ENCODE measurements at regions not wholly inside any gene's neighbourhood (a gene's known extent, or its start where the extent isn't known, plus 50 kb on each side); places are given as distances from the start of the nearest gene placed in this dataset.

DNA sequence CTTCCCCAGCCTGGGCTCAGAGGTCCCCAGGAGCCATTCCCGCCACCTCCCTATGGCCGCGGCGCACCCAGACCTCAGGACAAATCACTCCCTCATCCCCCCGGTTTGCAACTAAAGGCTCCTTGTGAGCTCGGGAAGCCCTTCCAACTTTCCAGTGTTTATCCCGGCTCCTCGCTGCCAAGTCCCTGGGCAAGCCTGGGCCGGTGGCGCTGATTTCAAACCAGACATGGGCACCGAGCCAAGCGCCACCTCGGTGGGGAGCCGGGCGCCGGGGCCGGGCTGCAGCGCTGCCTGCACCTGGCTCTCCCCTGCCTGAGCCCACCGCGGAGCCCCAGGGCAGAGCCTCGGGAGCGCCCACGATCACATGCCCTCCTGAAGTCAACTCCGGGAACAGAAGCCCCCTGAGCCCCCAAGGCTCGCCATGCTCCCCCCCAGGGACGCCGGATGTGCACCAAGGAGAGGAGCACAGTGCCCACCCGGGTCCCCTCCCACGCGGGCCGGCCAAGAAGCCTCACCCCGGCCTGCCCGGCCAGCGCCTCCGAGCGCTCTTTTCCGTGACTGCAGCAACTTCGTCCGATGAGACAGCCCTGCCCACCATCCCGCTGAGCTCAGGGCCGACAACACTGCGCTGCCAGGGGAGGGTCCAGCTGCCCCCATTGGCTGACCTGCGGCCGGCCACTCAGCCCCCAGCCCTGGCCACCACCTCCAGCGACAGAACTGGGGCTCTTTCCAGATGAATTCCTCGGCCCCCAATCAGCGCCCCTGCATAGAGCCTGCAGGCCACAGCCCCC is 50.0 kb downstream of the NCOR2 start:
- no peak for DNase-seq

DNA sequence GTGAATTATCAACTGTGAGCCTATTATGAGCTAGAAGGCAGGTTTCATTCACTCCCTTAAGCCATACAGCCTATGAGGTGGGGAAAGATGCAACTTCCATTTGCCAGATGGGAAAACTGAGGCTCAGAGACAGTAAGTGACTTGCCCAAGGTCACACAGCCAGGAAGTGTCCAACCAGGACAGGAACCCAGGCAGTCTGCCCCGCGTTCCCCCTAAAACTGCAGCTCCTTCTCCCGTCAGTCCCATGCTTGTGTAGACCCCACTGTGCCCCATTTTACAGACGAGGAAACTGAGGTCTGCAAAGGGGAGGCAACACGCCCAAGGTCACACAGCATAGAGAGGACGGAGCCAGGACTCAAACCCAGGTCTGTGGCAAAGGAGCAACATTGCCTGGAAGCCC is 50.6 kb downstream of the NCOR2 start:
- DNase-seq: no peak

DNA sequence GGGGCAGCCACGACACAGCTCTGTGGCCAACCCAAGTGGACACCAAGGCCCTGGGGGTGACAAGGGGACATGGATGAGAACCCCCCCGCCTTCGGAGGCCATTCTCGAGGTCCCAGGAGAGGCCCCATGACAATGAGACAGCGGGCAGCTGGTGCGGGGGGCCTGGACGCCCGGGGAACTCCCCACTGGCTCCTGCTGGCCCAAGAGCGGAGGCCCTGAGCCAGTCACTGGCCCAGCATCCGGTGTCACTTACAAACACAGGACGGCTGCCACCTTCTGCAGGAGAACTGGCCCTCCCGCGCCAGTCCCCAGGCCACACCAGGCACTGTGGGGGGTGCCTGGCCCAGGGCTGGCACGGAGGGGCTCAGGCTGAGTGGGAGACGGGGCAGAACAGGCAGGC is 51.4 kb downstream of the NCOR2 start:
- no peak for DNase-seq

DNA sequence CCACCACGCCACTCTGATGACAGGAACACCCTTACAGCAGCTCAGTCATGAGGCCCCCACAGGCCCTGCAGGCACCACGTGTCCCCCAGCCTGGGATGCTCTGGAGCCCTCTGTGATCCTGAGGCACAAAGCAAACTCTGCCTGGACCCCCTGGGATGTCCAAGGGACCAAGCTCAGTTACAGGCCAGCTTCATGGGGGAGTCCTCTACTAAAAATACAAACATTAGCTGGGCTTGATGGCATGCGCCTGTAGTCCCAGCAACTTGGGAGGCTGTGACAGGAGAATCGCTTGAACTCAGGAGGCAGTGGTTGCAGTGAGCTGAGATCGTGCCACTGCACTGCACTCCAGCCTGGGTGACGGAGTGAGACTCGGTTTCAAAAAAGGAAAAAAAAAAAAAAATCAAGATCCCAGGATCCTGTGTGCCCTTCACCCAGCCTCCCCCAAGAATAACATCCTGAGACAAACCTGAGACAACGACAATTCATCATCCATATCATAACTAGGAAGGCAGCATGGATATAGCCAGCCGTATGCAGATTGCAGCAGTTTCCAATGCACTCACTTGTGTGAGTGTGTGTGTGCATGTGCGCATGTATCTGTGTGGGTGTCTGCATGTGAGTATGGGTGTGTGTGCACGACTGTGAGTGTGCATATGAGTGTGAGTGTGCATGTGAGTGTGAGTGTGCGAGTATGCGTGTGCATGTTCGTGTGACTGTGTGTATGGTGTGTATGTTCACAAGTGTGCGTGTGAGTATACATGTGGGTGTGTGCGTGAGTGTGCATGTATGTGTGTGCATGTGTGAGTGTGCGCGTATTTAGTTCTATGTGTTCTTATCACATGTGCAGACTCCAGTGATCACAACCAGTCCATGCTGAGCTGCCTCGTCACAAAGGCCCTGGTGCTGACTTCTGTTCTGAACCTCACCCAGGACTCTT is 52.1 kb downstream of the NCOR2 start:
- DNase-seq: no peak

DNA sequence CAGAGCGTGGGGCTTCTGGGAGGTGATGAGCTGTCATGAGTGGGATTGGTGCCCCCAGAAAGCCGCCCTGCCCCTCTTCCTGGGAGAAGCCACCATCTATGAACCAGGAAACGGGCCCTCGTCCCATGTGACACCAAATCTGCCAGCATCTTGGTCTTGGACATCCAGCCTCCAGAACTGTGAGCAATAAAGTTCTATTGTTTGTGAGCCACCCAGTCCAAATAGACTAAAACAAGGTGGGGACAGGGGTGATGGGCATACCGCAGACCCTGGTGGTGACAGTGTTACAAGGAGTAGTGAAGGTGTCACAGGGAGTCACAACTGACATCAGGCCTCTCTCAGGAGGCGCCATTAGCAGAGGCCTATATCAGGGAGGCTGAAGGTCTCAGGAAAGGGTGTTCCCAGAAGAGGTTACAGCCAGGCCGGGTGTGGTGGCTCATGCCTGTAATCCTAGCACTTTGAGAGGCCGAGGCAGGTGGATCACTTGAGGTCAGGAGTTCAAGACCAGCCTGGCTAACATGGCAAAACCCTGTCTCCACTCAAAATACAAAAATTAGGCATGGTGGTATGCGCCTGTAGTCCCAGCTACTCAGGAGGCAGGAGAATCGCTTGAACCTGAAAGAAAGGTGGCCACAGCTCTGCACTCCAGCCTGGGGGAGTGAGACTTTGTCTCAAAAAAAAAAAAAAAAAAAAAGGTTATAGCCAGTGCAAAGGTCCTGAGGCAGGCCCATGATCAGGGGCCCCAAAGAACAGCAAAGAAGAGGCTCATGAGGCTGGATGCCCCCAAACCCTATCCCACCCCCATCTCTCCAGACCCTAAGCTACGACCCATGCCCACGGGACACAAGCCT is 53.0 kb downstream of the NCOR2 start:
- DNase-seq: no peak

DNA sequence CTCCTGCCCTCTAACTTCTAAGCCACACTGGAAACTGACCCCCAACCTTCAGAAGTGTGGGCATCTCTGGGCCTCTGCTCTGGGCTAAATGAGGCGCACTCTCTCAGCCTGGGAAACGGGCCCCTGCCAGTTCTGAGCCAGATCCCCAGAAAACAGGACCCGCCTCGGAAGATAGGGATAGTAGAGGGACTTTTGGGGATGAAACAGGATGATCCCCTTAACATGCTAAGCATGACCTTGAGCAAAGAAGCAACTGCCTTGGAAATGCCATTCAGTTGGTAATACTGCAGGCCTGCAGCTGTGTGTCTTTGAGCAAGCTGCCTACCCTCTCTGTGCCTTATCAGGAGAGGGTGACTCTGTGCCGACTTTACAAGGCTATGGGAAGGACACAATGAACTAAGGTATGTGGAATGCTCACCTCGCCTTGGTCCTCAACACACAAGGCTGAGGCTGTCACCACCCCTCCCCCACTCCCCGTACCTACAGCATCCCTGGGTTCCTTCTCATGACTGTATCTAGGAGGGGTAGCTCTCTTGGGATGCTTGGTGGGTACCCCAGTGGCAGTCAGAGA is 54.0 kb downstream of the NCOR2 start:
- no peak for DNase-seq

DNA sequence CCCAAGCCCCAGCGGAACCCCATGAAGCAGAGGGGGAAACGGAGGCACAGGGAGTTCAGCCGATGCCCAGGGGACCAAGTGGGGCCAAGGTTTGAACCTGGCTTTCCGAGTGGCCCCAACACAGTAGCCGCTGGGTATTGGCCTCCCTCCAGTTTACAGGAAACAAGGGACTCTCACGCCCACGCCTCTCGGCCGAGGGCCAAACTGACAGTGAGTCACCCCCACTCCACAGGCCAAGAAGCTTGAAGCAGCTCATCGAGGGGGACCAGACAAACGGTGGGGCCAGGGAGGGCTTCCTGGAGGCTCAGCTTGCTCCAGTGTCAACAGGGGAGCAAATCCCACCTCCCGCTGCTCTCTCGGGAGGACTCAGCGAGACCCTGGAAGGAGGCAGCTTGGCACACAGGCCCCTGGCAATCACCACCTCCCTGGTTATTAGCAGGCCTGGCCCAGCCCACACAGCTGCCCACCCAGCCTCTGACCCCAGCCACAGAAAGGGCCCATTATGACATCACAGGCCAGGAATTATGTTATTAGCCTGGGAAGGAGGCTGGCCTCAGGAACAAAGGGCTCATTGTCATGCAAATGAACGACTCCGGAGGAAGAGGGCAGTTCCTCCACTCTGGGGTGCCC is 54.6 kb downstream of the NCOR2 start:
- DNase-seq: no peak

DNA sequence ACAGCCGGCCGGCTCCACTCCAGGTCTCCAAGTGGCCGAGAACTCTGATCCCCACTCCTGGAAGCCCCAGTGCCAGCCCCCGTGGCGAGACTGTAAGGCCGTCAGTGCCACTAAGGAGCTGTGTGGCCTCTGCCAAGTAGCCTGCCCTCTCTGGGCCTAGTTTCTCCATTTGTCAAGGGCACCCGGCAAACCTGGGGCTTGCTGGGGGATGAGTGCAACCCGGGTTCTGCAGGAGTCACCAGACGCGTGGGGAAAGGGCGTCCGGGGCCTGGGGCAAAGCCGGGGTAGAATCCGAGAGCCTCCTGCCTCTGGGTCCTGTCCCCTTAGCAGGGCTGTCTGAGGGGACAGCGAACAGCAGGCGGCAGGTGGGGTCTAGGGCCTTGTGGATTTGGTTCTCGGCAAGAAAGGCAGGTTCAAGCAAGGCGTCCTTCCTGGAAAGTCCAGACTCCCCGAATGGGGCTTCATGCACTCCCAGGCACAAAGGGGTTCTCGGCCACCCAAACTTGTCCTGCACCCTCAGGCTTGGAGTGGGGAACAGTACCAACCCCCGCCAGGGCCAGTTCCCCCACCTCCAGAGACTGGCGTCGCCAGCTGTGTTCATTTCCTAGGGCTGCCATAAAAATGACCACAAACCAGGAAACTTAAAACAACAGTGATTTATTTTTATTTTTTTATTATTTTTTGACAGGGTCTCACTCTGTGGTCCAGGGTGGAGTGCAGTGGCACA is 56.0 kb downstream of the NCOR2 start:
- no peak for DNase-seq

DNA sequence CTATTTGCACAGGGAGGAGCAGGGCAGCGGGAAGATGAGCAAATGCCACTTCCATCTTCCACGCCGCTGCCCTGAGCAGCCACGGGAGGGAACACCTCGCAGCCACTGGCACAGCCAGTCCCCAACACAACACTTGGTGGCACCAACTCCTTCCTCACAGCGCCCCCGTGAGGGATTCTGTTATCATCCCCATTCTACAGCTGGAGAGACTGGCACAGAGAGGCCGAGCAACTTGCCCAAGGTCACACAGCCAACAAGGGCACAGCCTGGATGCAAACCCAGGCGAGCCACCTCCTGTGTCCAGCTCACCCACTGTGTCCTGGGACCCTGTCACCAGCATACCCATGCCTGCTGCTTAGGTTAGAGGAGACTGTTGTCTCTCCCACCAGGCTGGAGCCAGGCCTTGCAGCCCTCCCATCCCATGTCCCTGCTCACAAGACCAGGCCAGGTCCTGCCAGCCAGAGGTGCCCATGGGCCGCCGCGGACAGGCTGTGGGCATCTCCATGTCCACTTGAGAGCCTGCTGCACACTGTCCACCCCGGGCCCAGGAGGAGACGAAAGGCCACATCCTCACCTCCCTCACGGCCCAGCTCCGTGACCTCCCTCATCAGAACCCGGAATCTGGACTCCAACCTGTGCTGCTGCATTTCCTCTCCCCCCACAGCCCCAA is 57.0 kb downstream of the NCOR2 start:
- DNase-seq: no peak

DNA sequence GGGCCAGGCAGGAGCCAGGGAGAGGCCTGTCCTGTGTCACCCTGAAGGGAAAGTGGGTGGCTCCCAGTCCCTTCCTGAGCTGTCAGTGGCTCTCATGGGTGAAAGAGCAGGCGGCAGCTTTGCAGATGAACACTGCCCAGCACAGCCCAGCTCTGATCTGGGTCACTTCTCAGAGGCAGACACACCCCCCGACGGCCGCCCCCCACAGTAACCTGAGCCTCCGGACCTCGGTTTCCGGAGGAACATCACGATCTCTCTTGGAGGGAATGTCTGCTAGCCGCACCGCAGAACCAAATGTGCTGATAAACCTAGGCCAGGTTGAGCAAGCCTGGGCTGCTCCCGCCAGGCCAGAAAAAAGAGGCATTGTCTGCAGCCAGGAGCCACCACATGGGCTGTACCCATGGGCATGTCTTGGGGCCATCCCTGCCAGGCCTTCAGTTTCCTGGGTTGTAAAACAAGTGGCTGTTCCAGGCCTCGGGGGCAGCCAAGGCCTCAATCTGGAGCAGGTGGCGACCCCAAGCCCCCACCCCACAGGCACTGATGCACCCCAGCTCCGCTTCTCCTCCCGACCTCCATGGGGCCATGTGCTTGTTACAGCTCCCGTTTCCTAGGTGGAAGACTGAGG is 57.6 kb downstream of the NCOR2 start:
- no peak for DNase-seq

DNA sequence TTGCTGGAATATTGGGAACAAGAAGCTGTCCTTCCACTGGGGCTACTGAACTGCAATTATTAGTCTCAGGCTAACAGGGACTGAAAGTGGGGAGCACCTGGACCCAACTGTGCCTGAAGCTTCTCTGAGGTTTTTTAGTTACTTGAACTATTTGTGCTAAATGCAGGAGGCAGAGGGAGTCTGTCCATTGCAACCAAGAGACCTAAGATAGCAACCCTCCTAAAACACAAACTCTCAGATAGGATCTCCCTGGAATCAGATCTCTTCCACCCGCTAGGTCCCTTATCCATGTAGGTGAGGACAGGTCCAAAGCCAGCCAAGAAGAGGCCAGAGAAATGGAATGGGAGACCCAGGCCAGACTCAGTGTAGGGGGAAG is 58.1 kb downstream of the NCOR2 start:
- no peak for DNase-seq

DNA sequence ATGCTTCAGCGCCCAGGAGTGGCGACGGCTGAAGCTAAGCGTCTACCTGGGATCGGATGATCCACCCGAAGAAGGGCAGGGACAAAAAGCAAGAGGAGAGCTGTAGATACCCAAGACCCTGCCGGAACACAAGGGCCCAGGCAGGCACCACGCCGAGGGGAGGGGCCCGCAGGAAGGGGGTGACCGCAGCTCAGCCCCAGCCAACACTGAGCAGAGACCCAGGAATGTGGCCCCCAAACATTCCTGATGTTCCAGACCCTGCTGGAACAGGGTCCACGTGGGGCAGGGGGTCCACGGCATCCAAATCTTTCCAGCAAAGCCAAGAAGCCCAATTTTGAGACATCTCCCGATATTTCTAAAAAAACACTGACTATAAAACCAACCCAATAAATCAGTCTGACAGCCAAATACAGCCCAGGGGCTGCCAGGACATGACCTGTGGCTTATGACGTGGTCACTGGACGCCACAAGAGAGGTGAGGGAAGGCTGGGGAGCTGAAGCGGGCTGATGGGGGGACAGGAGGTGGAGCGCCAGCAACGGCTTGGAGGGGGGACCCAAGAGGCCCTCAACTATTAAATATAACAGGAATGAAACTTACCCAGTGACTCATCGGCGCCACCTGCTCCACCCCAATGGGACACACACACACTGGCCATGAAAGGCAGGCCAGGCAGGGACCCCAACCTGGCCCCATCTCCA is 58.9 kb downstream of the NCOR2 start:
- no peak for DNase-seq

DNA sequence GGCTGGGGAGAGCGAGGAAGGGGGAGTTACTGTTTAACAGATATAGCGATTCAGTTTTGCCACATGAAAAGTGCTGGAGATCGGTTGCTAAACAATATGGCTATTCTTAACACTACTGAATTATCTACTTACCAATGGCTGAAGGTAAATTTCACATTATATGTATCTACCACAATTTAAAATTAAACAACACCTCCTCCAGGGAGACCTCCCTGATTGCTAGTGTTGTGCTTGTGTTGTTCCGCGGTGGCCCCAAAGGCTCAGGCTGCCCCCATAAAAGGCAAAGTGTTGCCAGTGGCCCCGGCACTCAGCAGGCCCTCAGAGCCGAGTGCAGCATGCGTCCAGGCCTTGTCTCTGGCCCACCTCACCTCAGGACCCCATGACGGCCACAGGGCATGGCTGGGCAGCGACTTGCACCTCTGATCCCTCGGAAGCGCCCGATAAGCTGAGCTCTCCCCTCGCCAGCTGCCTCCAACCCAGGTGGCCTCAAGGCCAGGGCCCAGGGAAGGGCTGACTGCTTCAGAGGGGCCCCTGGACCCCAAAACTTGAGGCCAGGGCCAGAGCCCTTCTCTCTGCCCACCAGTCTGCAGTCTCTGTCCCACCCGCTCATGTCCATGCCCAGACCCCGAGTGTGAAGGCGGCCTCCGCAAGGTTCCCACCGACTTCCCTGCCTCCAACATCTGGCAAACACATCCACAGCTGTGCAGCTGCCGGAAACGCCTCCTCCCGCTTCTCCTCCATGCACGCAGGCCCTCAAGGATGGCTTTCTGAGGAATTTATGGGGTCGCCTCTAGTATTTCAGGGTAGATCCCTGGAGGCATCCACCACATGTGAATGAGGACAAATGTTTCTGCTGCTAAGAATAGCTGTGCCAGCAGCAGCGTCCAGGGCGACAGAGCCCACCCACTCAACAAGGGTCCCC is 60.0 kb downstream of the NCOR2 start:
- DNase-seq: no peak

DNA sequence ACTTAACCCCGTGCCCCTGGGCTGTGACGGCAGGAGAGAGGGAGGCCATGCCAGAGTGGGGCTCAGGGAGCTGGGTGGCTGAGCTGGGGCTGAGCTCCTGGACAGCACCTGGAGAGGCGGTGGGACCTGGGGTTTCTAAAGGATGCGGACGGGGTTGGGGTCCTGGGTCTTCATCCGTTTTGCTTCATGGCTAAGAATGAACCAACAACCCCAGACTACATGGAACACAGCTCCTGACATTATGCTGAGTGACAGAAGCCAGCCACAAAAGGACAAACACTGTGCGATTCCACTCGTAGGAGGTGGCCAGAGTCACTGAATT is 60.6 kb downstream of the NCOR2 start:
- DNase-seq: no peak

DNA sequence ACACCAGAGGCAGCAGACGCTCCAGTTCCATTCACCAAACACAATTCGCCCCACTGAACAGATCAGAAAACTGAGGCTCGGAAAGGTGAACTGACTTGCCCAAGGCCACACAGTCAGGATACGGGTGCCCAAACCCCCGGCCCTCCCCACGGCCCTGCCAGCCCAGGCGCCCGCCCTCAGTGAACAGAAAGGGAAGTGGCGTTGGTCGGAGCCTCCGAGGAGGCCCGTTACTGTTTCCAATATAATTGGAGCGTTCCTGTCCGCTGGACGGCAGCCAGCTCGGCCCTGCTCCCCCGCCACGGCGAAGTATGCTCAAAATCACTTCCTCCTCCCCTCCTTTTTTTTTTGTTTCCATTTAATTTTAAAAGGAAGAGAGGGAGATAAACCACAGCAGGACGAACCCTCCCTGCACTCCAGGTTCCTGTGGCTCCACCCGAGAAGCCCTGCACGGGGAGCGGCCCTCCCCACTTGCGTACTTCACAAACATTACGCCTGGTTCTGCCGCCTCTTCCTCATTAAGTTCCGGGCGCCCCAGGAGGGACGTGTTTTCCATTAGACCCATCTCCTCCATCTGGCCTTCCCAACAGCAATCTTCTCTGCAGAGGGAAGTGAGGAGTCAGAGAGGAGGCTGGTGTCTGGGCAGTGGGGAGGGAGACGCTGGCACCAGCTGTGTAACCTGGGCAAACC is 61.1 kb downstream of the NCOR2 start:
- DNase-seq: no peak

DNA sequence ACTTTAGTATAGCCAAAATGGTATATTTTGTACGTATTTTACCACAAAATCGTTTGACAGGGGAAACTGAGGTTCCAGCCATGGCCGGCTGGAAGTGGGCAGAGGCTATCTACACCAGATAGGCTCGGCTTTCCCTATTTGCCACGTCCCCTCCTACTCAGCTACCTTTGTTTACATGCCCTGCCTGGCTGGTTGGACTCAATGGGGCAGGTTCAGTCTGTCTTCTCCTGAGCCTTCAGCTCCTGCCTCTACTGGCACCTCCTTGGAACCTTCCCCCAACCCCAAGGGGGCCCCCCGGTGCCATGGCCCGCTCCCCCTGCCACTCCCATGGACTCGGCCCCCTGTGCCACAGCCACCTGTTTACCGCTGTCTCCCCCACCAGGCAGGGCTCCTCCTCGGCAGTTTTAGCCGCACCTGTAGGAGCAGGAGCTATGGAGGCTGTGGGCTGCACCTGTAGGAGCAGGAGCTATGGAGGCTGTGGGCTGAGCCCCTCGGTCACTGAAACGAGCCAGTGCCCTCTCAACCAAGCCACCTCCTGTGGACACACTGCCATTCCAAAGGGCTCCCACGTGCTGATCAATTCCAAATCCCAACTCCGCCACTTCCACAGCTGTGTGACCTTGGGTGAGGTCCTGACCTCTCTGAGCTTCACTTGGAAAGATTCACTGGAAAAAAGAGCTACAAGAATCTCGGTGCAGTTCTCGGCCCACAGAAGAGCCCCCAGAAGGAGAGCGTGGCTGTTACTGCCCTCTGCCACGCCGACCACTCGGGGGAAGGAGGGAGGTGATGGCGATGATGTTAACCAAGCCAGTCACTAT is 62.2 kb downstream of the NCOR2 start:
- DNase-seq: no peak

DNA sequence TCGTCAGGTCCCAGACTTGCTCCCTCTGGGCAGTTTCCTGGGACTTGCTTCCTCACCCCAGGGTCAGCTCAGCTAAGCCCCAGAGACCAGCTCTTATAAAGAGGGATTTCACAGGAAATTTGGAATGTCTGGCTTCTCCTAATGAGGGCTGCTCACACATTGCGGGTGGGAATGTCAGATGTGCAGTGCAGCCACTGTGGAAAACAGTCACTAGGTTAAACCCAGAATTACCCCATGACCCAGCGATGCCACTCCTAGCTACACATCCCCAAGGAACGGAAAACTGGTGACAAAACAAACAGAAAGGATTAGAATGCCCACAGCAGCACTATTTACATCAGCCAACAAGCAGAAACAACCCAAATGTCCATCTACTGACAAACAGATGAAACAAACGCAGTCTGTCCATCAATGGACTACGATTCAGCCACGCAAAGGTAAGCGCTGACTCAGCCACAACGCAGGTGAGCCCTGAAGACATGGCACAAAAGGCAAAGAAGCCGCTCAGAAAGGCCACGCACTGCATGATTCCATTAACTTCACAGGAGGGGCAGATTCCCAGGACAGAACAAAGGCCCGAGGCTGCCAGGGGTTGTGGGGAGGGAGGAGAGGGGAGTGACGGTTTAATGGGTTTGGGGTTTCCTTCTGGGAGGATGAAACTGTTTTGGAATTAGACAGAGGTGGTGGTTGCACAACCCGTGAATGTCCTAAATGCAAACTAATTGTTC is 63.0 kb downstream of the NCOR2 start:
- no peak for DNase-seq

Data from activated naive CD4-positive, alpha-beta T cell (primary cell).